ENCODE measurements at regions not wholly inside any gene's neighbourhood (a gene's known extent, or its start where the extent isn't known, plus 50 kb on each side); places are given as distances from the start of the nearest gene placed in this dataset.

GRCh38 chr2:16461672-16462071 lies 204.0 kb downstream of the CYRIA start:
- DNase-seq (ENCODE audit: low read depth) = no peak
- no peak for TF ChIP-seq CTCF (conservative IDR thresholded peaks at IDR 0.05; ENCODE audit: low read depth, low read length)
- no peak overlapping the region for H3K4me3 ChIP-seq (ENCODE audit: low read depth, low read length)

GRCh38 chr2:16459606-16460005 lies 206.0 kb downstream of the CYRIA start:
- no peak for TF ChIP-seq CTCF (conservative IDR thresholded peaks at IDR 0.05; ENCODE audit: low read depth, low read length)
- no peak overlapping the region for H3K4me3 ChIP-seq (ENCODE audit: low read depth, low read length)
- no peak for DNase-seq (ENCODE audit: low read depth)

GRCh38 chr2:16454621-16455020 lies 211.0 kb downstream of the CYRIA start:
- H3K4me3 ChIP-seq (ENCODE audit: low read depth, low read length) = no peak overlapping the region
- no peak for DNase-seq (ENCODE audit: low read depth)
- no peak for TF ChIP-seq CTCF (conservative IDR thresholded peaks at IDR 0.05; ENCODE audit: low read depth, low read length)

GRCh38 chr2:16452123-16452522 lies 213.5 kb downstream of the CYRIA start:
- TF ChIP-seq CTCF (conservative IDR thresholded peaks at IDR 0.05; ENCODE audit: low read depth, low read length) = no peak
- no peak overlapping the region for H3K4me3 ChIP-seq (ENCODE audit: low read depth, low read length)
- DNase-seq (ENCODE audit: low read depth) = no peak

GRCh38 chr2:16446706-16447105 lies 218.9 kb downstream of the CYRIA start:
- H3K4me3 ChIP-seq (ENCODE audit: low read depth, low read length) = no peak overlapping the region
- no peak for DNase-seq (ENCODE audit: low read depth)
- TF ChIP-seq CTCF (conservative IDR thresholded peaks at IDR 0.05; ENCODE audit: low read depth, low read length) = no peak

- H3K4me3 ChIP-seq (ENCODE audit: low read depth, low read length) = no peak overlapping the region
- no peak for TF ChIP-seq CTCF (conservative IDR thresholded peaks at IDR 0.05; ENCODE audit: low read depth, low read length)
- DNase-seq (ENCODE audit: low read depth) = no peak
Measured at GRCh38 chr2:16442971-16443370, 222.7 kb downstream of the CYRIA start.

- no peak for DNase-seq (ENCODE audit: low read depth)
- no peak overlapping the region for H3K4me3 ChIP-seq (ENCODE audit: low read depth, low read length)
- TF ChIP-seq CTCF (conservative IDR thresholded peaks at IDR 0.05; ENCODE audit: low read depth, low read length) = no peak
Measured at GRCh38 chr2:16441431-16441830, 224.2 kb downstream of the CYRIA start.

Measured in choroid plexus epithelial cell (primary cell).